SK-N-SH (cell line): ENCODE measurements at regions not wholly inside any gene's neighbourhood (a gene's known extent, or its start where the extent isn't known, plus 50 kb on each side); places are given as distances from the start of the nearest gene placed in this dataset.

Experiments
- CTCF ChIA-PET: fragments of 300-600, 350-600 bp; formaldehyde crosslinking; extraction: SDS; loops from one replicate; lab custom pipeline; 2021; lab: Yijun Ruan, JAX
- POLR2A ChIA-PET: fragments of 350-600 bp; sonication (Branson Sonifier 250); formaldehyde crosslinking; extraction: SDS; loops from one replicate; lab custom pipeline; 2020; ENCODE audit warnings: antibody characterized with exemption, inconsistent platforms; lab: Yijun Ruan, JAX
- DNase-seq: peaks from one replicate; pipeline ENCODE4 v3.0.0; 2012
- H2AFZ ChIP-seq: fragments of 200-600 bp; sonication (generic); 2 replicates; pipeline ENCODE4 v1.8.1; 2016; ENCODE audit warnings: antibody characterized with exemption, mild to moderate bottlenecking, low read depth
- H3F3A ChIP-seq: fragments of 200-600 bp; sonication (generic); replicated peaks from 2 replicates; pipeline ENCODE3; 2016; ENCODE audit warnings: antibody characterized with exemption, mild to moderate bottlenecking; ENCODE audit not compliant: insufficient read depth
- H3K27ac ChIP-seq, 2 experiments: fragments of 200-500 bp in 1 of 2; fragments of 200-600 bp in 1 of 2; sonication (Bioruptor generic) in 1 of 2; sonication (generic), shearing (Covaris generic) in 1 of 2; 2 replicates each; pipeline versions ENCODE4 v1.5.1 to v1.6.1; 2014 to 2016; ENCODE audit warnings: low read depth in 2 of 2, inconsistent platforms in 1 of 2, low read length in 1 of 2, mild to moderate bottlenecking in 1 of 2, mixed read lengths in 1 of 2
- H3K27me3 ChIP-seq: fragments of 200-600 bp; sonication (generic), shearing (Covaris generic); 2 replicates; pipeline ENCODE4 v1.6.1; 2016; ENCODE audit warnings: mixed run types; ENCODE audit not compliant: insufficient read depth
- H3K36me3 ChIP-seq, 2 experiments: fragments of 200-500 bp in 1 of 2; fragments of 200-600 bp in 1 of 2; sonication (Bioruptor generic) in 1 of 2; sonication (generic) in 1 of 2; replicated peaks in 1 of 2; 2 replicates each; pipeline versions ENCODE3 to v1.5.1; 2014 to 2016; ENCODE audit warnings: low read length in 1 of 2, mild to moderate bottlenecking in 1 of 2; ENCODE audit not compliant: insufficient read depth in 2 of 2, control insufficient read depth in 1 of 2
- H3K4me1 ChIP-seq, 2 experiments: fragments of 200-500 bp in 1 of 2; fragments of 200-600 bp in 1 of 2; sonication (Bioruptor generic) in 1 of 2; sonication (generic), shearing (Covaris generic) in 1 of 2; 2 replicates each; pipeline versions ENCODE4 v1.5.1 to v1.6.1; 2014 to 2016; ENCODE audit warnings: low read depth in 1 of 2, low read length in 1 of 2, mixed run types in 1 of 2; ENCODE audit not compliant: insufficient read depth in 2 of 2, control insufficient read depth in 1 of 2
- H3K4me2 ChIP-seq: fragments of 200-600 bp; sonication (generic), shearing (Covaris generic); 2 replicates; pipeline ENCODE4 v1.6.1; 2017; ENCODE audit warnings: mixed run types
- H3K4me3 ChIP-seq, 2 experiments: fragments of 200-500 bp in 1 of 2; fragments of 200-600 bp in 1 of 2; sonication (Bioruptor generic) in 1 of 2; sonication (generic), shearing (Covaris generic) in 1 of 2; 2 replicates each; pipeline versions ENCODE4 v1.5.1 to v1.8.1; 2014 to 2016; ENCODE audit warnings: low read depth in 2 of 2, inconsistent platforms in 1 of 2, low read length in 1 of 2, mild to moderate bottlenecking in 1 of 2, mixed read lengths in 1 of 2, moderate library complexity in 1 of 2
- H3K79me2 ChIP-seq: fragments of 200-600 bp; sonication (generic); 2 replicates; pipeline ENCODE4 v1.8.1; 2017; ENCODE audit warnings: mild to moderate bottlenecking; ENCODE audit not compliant: insufficient read depth
- H3K9ac ChIP-seq: fragments of 200-600 bp; sonication (generic); 2 replicates; pipeline ENCODE4 v1.6.1; 2017; ENCODE audit warnings: mixed run types
- H3K9me2 ChIP-seq: fragments of 200-600 bp; sonication (generic); 2 replicates; pipeline ENCODE4 v1.6.1; 2017; ENCODE audit warnings: mixed run types
- H3K9me3 ChIP-seq: fragments of 200-600 bp; sonication (generic); 2 replicates; pipeline ENCODE4 v1.6.1; 2017; ENCODE audit warnings: mixed run types, mild to moderate bottlenecking, moderate library complexity
- H4K20me1 ChIP-seq: fragments of 200-600 bp; sonication (generic); 2 replicates; pipeline ENCODE4 v1.6.1; 2017; ENCODE audit warnings: mild to moderate bottlenecking, mixed run types; ENCODE audit not compliant: insufficient read depth
- CHD2 ChIP-seq: fragments of 150-350 bp; IDR thresholded peaks from 2 replicates; pipeline ENCODE4 v1.6.1; 2018; ENCODE audit warnings: low read length; ENCODE audit not compliant: partially characterized antibody
- FOXJ3 ChIP-seq: sonication (generic); formaldehyde crosslinking; IDR thresholded peaks from 2 replicates; pipeline ENCODE4 v1.5.1; 2020; ENCODE audit warnings: mild to moderate bottlenecking, missing genetic modification reagents
- FOXM1 ChIP-seq: IDR thresholded peaks from 2 replicates; pipeline ENCODE4 v1.4.0; 2012; ENCODE audit warnings: low read depth, mild to moderate bottlenecking
- JUND ChIP-seq: IDR thresholded peaks from 2 replicates; pipeline ENCODE4 v1.4.0; 2012
- MEF2A ChIP-seq: IDR thresholded peaks from 2 replicates; pipeline ENCODE4 v1.4.0; 2012; ENCODE audit warnings: low read depth, borderline replicate concordance
- NFIC ChIP-seq: IDR thresholded peaks from 2 replicates; pipeline ENCODE4 v1.4.0; 2012; ENCODE audit warnings: borderline replicate concordance
- NRF1 ChIP-seq: IDR thresholded peaks from 2 replicates; pipeline ENCODE4 v1.6.1; 2012; ENCODE audit warnings: low read depth, mild to moderate bottlenecking, low read length
- RCOR1 ChIP-seq: fragments of 150-350 bp; IDR thresholded peaks from 2 replicates; pipeline ENCODE4 v1.6.1; 2017; ENCODE audit warnings: antibody characterized with exemption, low read length
- RXRA ChIP-seq: IDR thresholded peaks from 2 replicates; pipeline ENCODE4 v1.4.0; 2012; ENCODE audit warnings: low read depth, mild to moderate bottlenecking, borderline replicate concordance
- TAF1 ChIP-seq: IDR thresholded peaks from 2 replicates; pipeline ENCODE4 v1.6.1; 2012; ENCODE audit warnings: low read depth, mild to moderate bottlenecking, low read length, moderate library complexity, borderline replicate concordance
- YY1 ChIP-seq: IDR thresholded peaks from 2 replicates; pipeline ENCODE4 v1.4.0; 2012; ENCODE audit warnings: low read depth, mild to moderate bottlenecking
- WGBS: methylation state at CpG from one replicate; pipeline ENCODE4 v1.1.6; 2017; ENCODE audit warnings: low lambda C conversion rate; 5-methylcytosine and 5-hydroxymethylcytosine counted together
- TF ChIP-seq, protein P1 (sequence below): fragments of 150-350 bp; IDR thresholded peaks from 2 replicates; pipeline ENCODE4 v1.6.1; 2016; ENCODE audit warnings: mild to moderate bottlenecking, low read depth, low read length
- TF ChIP-seq, protein P2 (sequence below): IDR thresholded peaks from 2 replicates; pipeline ENCODE4 v1.6.1; 2012; ENCODE audit warnings: mild to moderate bottlenecking, low read depth, low read length, moderate library complexity
- TF ChIP-seq, protein P3 (sequence below): IDR thresholded peaks from 2 replicates; pipeline ENCODE4 v1.4.0; 2012; ENCODE audit warnings: low read depth, borderline replicate concordance
- TF ChIP-seq, protein P4 (sequence below): fragments of 150-350 bp; IDR thresholded peaks from 2 replicates; pipeline ENCODE4 v1.6.1; 2017; ENCODE audit warnings: antibody characterized with exemption, low read length, low read depth, borderline replicate concordance
- TF ChIP-seq, protein P5 (sequence below): IDR thresholded peaks from 2 replicates; pipeline ENCODE4 v1.4.0; 2012; ENCODE audit warnings: low read depth, borderline replicate concordance
- TF ChIP-seq, protein P6 (sequence below): IDR thresholded peaks from 2 replicates; pipeline ENCODE4 v1.4.0; 2012; ENCODE audit warnings: low read depth

DNA sequence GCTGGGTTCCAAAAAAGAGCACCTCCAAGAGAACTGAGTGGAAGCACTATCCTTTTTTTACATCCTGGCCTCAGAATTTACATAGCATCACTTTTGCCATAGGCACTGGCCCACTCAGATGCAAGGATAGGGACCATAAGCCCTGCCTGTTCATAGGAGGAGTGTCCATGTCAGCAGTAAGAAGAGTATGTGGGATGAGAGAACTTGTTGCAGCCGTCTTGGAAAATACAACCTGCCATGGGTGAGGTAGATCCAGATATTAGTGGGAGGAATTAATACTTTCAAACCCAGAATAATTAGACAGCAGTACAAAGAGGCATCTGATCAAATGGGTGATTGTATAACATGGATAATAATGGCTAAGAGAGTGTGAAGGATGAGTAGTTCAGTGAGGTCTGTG, 110.7 kb upstream of the CELF4 start:
- POLR2A ChIA-PET: no interaction called here
- no peak overlapping the region for H3K27ac ChIP-seq
- H3K27me3 ChIP-seq: no peaks in the 10 kb centered on the region
- 22% methylated on average over 1 of the region's 1 CpG for WGBS
- no peaks in the 10 kb centered on the region for H3K4me1 ChIP-seq
- no peak overlapping the region for H3K4me2 ChIP-seq
- no peak overlapping the region for H3K9ac ChIP-seq
- H3K9me2 ChIP-seq: no peaks in the 10 kb centered on the region
- no peak overlapping the region for H2AFZ ChIP-seq
- no peak overlapping the region for H3K4me3 ChIP-seq
- H3F3A ChIP-seq: no peaks in the 10 kb centered on the region
- TF ChIP-seq, protein P1, sequence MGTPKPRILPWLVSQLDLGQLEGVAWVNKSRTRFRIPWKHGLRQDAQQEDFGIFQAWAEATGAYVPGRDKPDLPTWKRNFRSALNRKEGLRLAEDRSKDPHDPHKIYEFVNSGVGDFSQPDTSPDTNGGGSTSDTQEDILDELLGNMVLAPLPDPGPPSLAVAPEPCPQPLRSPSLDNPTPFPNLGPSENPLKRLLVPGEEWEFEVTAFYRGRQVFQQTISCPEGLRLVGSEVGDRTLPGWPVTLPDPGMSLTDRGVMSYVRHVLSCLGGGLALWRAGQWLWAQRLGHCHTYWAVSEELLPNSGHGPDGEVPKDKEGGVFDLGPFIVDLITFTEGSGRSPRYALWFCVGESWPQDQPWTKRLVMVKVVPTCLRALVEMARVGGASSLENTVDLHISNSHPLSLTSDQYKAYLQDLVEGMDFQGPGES: no peak
- no peak for TF ChIP-seq MEF2A
- TF ChIP-seq JUND: no peak
- no peak for TF ChIP-seq CHD2
- no peak for TF ChIP-seq RCOR1
- TF ChIP-seq, protein P2, sequence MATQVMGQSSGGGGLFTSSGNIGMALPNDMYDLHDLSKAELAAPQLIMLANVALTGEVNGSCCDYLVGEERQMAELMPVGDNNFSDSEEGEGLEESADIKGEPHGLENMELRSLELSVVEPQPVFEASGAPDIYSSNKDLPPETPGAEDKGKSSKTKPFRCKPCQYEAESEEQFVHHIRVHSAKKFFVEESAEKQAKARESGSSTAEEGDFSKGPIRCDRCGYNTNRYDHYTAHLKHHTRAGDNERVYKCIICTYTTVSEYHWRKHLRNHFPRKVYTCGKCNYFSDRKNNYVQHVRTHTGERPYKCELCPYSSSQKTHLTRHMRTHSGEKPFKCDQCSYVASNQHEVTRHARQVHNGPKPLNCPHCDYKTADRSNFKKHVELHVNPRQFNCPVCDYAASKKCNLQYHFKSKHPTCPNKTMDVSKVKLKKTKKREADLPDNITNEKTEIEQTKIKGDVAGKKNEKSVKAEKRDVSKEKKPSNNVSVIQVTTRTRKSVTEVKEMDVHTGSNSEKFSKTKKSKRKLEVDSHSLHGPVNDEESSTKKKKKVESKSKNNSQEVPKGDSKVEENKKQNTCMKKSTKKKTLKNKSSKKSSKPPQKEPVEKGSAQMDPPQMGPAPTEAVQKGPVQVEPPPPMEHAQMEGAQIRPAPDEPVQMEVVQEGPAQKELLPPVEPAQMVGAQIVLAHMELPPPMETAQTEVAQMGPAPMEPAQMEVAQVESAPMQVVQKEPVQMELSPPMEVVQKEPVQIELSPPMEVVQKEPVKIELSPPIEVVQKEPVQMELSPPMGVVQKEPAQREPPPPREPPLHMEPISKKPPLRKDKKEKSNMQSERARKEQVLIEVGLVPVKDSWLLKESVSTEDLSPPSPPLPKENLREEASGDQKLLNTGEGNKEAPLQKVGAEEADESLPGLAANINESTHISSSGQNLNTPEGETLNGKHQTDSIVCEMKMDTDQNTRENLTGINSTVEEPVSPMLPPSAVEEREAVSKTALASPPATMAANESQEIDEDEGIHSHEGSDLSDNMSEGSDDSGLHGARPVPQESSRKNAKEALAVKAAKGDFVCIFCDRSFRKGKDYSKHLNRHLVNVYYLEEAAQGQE: no peak
- TF ChIP-seq, protein P3, sequence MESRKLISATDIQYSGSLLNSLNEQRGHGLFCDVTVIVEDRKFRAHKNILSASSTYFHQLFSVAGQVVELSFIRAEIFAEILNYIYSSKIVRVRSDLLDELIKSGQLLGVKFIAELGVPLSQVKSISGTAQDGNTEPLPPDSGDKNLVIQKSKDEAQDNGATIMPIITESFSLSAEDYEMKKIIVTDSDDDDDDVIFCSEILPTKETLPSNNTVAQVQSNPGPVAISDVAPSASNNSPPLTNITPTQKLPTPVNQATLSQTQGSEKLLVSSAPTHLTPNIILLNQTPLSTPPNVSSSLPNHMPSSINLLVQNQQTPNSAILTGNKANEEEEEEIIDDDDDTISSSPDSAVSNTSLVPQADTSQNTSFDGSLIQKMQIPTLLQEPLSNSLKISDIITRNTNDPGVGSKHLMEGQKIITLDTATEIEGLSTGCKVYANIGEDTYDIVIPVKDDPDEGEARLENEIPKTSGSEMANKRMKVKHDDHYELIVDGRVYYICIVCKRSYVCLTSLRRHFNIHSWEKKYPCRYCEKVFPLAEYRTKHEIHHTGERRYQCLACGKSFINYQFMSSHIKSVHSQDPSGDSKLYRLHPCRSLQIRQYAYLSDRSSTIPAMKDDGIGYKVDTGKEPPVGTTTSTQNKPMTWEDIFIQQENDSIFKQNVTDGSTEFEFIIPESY: no peak
- TF ChIP-seq NRF1: no peak
- TF ChIP-seq FOXJ3 (CRISPR knock-in tag): no peak
- TF ChIP-seq, protein P4, sequence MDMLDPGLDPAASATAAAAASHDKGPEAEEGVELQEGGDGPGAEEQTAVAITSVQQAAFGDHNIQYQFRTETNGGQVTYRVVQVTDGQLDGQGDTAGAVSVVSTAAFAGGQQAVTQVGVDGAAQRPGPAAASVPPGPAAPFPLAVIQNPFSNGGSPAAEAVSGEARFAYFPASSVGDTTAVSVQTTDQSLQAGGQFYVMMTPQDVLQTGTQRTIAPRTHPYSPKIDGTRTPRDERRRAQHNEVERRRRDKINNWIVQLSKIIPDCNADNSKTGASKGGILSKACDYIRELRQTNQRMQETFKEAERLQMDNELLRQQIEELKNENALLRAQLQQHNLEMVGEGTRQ: no peak
- TF ChIP-seq, protein P5, sequence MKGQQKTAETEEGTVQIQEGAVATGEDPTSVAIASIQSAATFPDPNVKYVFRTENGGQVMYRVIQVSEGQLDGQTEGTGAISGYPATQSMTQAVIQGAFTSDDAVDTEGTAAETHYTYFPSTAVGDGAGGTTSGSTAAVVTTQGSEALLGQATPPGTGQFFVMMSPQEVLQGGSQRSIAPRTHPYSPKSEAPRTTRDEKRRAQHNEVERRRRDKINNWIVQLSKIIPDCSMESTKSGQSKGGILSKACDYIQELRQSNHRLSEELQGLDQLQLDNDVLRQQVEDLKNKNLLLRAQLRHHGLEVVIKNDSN: no peak
- TF ChIP-seq NFIC: no peak
- TF ChIP-seq FOXM1: no peak
- no peak for TF ChIP-seq TAF1
- no peak for TF ChIP-seq RXRA
- TF ChIP-seq YY1: no peak
- TF ChIP-seq, protein P6, sequence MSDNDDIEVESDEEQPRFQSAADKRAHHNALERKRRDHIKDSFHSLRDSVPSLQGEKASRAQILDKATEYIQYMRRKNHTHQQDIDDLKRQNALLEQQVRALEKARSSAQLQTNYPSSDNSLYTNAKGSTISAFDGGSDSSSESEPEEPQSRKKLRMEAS: no peak
- CTCF ChIA-PET: no interaction called here
- H3K9me3 ChIP-seq: no peaks in the 10 kb centered on the region
- H3K79me2 ChIP-seq: no peaks in the 10 kb centered on the region
- DNase-seq: no peak
- no peaks in the 10 kb centered on the region for H4K20me1 ChIP-seq
- no peaks in the 10 kb centered on the region for H3K36me3 ChIP-seq
